NT2/D1 (cell line): ENCODE measurements at regions not wholly inside any gene's neighbourhood (a gene's known extent, or its start where the extent isn't known, plus 50 kb on each side); places are given as distances from the start of the nearest gene placed in this dataset.

Experiments used
- DNase-seq: peaks from one replicate; pipeline ENCODE4 v3.0.0-alpha.2; 2011; ENCODE audit warnings: low read depth, low spot score
- H3K27me3 ChIP-seq: 2 replicates; pipeline ENCODE4 v1.6.0; 2011; ENCODE audit warnings: mild to moderate bottlenecking; ENCODE audit not compliant: insufficient read length, insufficient read depth
- H3K36me3 ChIP-seq: 2 replicates; pipeline ENCODE4 v1.6.1; 2011; ENCODE audit warnings: mild to moderate bottlenecking, low read length, mixed read lengths; ENCODE audit not compliant: insufficient read depth, insufficient read length
- H3K4me1 ChIP-seq: 2 replicates; pipeline ENCODE4 v1.5.1; 2011; ENCODE audit not compliant: insufficient read depth, insufficient read length
- H3K4me3 ChIP-seq: 2 replicates; pipeline ENCODE4 v1.5.1; 2011; ENCODE audit warnings: low read depth; ENCODE audit not compliant: insufficient read length
- H3K9ac ChIP-seq: 2 replicates; pipeline ENCODE4 v1.6.0; 2011; ENCODE audit warnings: low read depth; ENCODE audit not compliant: insufficient read length
- H3K9me3 ChIP-seq: 2 replicates; pipeline ENCODE4 v1.5.1; 2011; ENCODE audit warnings: mild to moderate bottlenecking, low read length; ENCODE audit not compliant: insufficient read depth
- SUZ12 ChIP-seq: IDR thresholded peaks from 2 replicates; pipeline ENCODE4 v1.6.1; 2011; ENCODE audit not compliant: insufficient read length, insufficient read depth; ENCODE audit errors: extremely low read depth
- YY1 ChIP-seq: IDR thresholded peaks from 2 replicates; pipeline ENCODE4 v1.6.1; 2011; ENCODE audit not compliant: insufficient read length, insufficient read depth
- ZNF274 ChIP-seq: IDR thresholded peaks from 2 replicates; pipeline ENCODE4 v1.6.1; 2011; ENCODE audit warnings: mild to moderate bottlenecking, low read depth, low read length

GRCh38 chr13:85698256-85698655 lies 101.0 kb downstream of the SLITRK6 start:
- TF ChIP-seq SUZ12, result no peak
- TF ChIP-seq YY1, result no peak
- TF ChIP-seq ZNF274, result no peak
- H3K9ac ChIP-seq, result no peak overlapping the region
- H3K4me1 ChIP-seq, result no peaks in the 10 kb centered on the region
- H3K27me3 ChIP-seq, result no peaks in the 10 kb centered on the region
- H3K36me3 ChIP-seq, result no peaks in the 10 kb centered on the region
- 0 out of 2 replicates have a peak, but pooled peaks cover 5% of the 10 kb centered on the region for H3K9me3 ChIP-seq
- DNase-seq, result no peak
- H3K4me3 ChIP-seq, result no peak overlapping the region

GRCh38 chr13:85694992-85695391 lies 104.2 kb downstream of the SLITRK6 start:
- DNase-seq, result no peak
- TF ChIP-seq YY1 (no peak), SUZ12 (no peak), ZNF274 (no peak)
- Histone ChIP-seq H3K4me1 (no peaks in the 10 kb centered on the region), H3K9ac (no peak overlapping the region), H3K27me3 (no peaks in the 10 kb centered on the region), H3K9me3 (0 out of 2 replicates have a peak, but pooled peaks cover 5% of the 10 kb centered on the region), H3K36me3 (no peaks in the 10 kb centered on the region), H3K4me3 (no peak overlapping the region)

GRCh38 chr13:85693889-85694511 lies 105.2 kb downstream of the SLITRK6 start:
- Histone ChIP-seq H3K36me3 (no peaks in the 10 kb centered on the region), H3K27me3 (no peaks in the 10 kb centered on the region), H3K9ac (no peak overlapping the region), H3K4me3 (no peak overlapping the region), H3K4me1 (no peaks in the 10 kb centered on the region), H3K9me3 (no peaks in the 10 kb centered on the region)
- no peak for TF ChIP-seq ZNF274
- TF ChIP-seq YY1, result no peak
- no peak for TF ChIP-seq SUZ12
- DNase-seq, result no peak

GRCh38 chr13:85690368-85690767 lies 108.9 kb downstream of the SLITRK6 start:
- Histone ChIP-seq H3K36me3 (no peaks in the 10 kb centered on the region), H3K4me1 (no peaks in the 10 kb centered on the region), H3K4me3 (no peak overlapping the region), H3K9ac (no peak overlapping the region), H3K27me3 (no peaks in the 10 kb centered on the region), H3K9me3 (no peaks in the 10 kb centered on the region)
- DNase-seq, result no peak
- TF ChIP-seq YY1 (no peak), ZNF274 (no peak), SUZ12 (no peak)

- Histone ChIP-seq H3K4me3 (no peak overlapping the region), H3K36me3 (no peaks in the 10 kb centered on the region), H3K9me3 (no peaks in the 10 kb centered on the region), H3K27me3 (no peaks in the 10 kb centered on the region), H3K9ac (no peak overlapping the region), H3K4me1 (no peaks in the 10 kb centered on the region)
- TF ChIP-seq YY1 (no peak), ZNF274 (no peak), SUZ12 (no peak)
- no peak for DNase-seq
Observed at GRCh38 chr13:85685436-85685835, 113.8 kb downstream of the SLITRK6 start.

DNA sequence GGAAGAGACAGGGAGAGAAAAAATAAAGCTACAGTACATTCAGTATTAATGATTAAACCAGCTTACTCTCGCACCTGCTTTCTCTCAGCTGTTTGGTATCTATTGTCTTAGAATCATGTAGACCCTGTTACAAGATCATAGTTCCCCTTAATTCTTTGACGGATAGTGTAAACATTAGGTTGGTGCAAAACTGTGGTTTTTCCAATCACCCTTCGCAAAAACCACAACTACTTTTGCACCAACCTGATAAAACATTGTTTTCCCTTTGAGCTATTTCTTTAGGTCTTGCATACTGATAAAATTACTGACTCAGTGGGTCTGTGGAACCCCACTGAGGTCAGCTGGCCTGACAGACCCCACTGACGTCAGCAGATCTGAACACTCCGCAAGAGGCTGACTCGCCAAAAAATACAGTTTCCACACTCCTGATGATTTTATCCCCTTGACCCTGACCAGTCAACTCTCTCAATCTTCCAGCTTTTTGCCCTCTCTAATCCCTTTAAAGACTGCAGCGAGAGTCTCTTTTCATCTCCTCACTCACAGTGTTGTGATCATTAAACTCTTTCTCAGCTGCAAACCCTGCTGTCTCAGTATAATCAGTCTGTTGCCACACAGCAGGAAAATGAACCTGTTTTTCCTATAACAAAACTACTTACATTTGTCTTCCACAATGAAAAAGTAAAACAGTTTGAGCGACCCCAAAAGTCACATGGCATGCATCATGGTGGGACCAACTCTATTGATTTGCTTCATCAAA lies 123.9 kb downstream of the SLITRK6 start:
- H3K4me3 ChIP-seq, result no peak overlapping the region
- no peak for TF ChIP-seq ZNF274
- TF ChIP-seq SUZ12, result no peak
- TF ChIP-seq YY1, result no peak
- peaks cover 4% of the 10 kb centered on the region; the same call in 1 of the 2 replicates for H3K9me3 ChIP-seq
- H3K27me3 ChIP-seq, result no peaks in the 10 kb centered on the region
- DNase-seq, result no peak
- H3K9ac ChIP-seq, result no peak overlapping the region
- H3K36me3 ChIP-seq, result no peaks in the 10 kb centered on the region
- H3K4me1 ChIP-seq, result no peaks in the 10 kb centered on the region

- H3K9ac ChIP-seq, result no peak overlapping the region
- no peak for DNase-seq
Observed at GRCh38 chr13:85671336-85671735, 127.9 kb downstream of the SLITRK6 start.

More at GRCh38 chr13:85671336-85671735, 127.9 kb downstream of the SLITRK6 start:
- Histone ChIP-seq H3K4me1 (no peaks in the 10 kb centered on the region), H3K9me3 (peaks cover 4% of the 10 kb centered on the region; the same call in 1 of the 2 replicates), H3K36me3 (no peaks in the 10 kb centered on the region), H3K4me3 (no peak overlapping the region), H3K27me3 (no peaks in the 10 kb centered on the region)
- no peak for TF ChIP-seq SUZ12
- no peak for TF ChIP-seq YY1
- TF ChIP-seq ZNF274, result no peak
